GM19452 (cell line): ENCODE measurements at regions not wholly inside any gene's neighbourhood (a gene's known extent, or its start where the extent isn't known, plus 50 kb on each side); places are given as distances from the start of the nearest gene placed in this dataset.
"Not testable (repeated sequence)": the region's sequence is repeated elsewhere in the genome, so short reads cannot be mapped to it uniquely, and the experiment has no call there.

Experiments used
- ATAC-seq: cut with Tn5 transposase; IDR thresholded peaks from one replicate; pipeline ENCODE4 v1.9.1; 2021; ENCODE audit not compliant: unreplicated experiment

GRCh38 chr4:81375745-81376144, 96.0 kb downstream of the RASGEF1B start:
- ATAC-seq: no peak

GRCh38 chr4:81369886-81370285, 101.8 kb downstream of the RASGEF1B start:
- ATAC-seq: no peak

- ATAC-seq: no peak
Observed at GRCh38 chr4:81366779-81367178, 104.9 kb downstream of the RASGEF1B start.

- ATAC-seq: no peak
Observed at GRCh38 chr4:81360737-81361136, 111.0 kb downstream of the RASGEF1B start.

- no peak for ATAC-seq
Observed at GRCh38 chr4:81359207-81359606, 112.5 kb downstream of the RASGEF1B start.

GRCh38 chr4:81358154-81358553, 113.6 kb downstream of the RASGEF1B start:
- no peak for ATAC-seq

GRCh38 chr4:81356621-81357020, 115.1 kb downstream of the RASGEF1B start:
- ATAC-seq: no peak

GRCh38 chr4:81355136-81355535, 116.6 kb downstream of the RASGEF1B start:
- ATAC-seq: no peak

- ATAC-seq: no peak
Observed at GRCh38 chr4:81353861-81354260, 117.8 kb downstream of the RASGEF1B start.

GRCh38 chr4:81352446-81352835, 119.3 kb downstream of the RASGEF1B start:
- no peak for ATAC-seq

GRCh38 chr4:81351654-81352445, 119.9 kb downstream of the RASGEF1B start:
- ATAC-seq: peak; percentile 85

- ATAC-seq: no peak
Observed at GRCh38 chr4:81350040-81350439, 121.7 kb downstream of the RASGEF1B start.

GRCh38 chr4:81348778-81349094, 123.0 kb downstream of the RASGEF1B start:
- ATAC-seq: no peak

GRCh38 chr4:81348086-81348777, 123.5 kb downstream of the RASGEF1B start:
- no peak for ATAC-seq

- no peak for ATAC-seq
Observed at GRCh38 chr4:81346719-81347118, 125.0 kb downstream of the RASGEF1B start.

GRCh38 chr4:81343536-81343935, 128.2 kb downstream of the RASGEF1B start:
- ATAC-seq: no peak

- ATAC-seq: no peak
Observed at GRCh38 chr4:81343046-81343445, 128.0 kb upstream of the PRKG2 start.

GRCh38 chr4:81337211-81337610, 122.2 kb upstream of the PRKG2 start:
- ATAC-seq: no peak

GRCh38 chr4:81335122-81335912, 120.3 kb upstream of the PRKG2 start:
- ATAC-seq: no peak

- ATAC-seq: no peak
Observed at GRCh38 chr4:81330018-81330417, 115.0 kb upstream of the PRKG2 start.

GRCh38 chr4:81326581-81326980, 111.6 kb upstream of the PRKG2 start:
- no peak for ATAC-seq

- ATAC-seq: not testable (repeated sequence)
Observed at GRCh38 chr4:81324594-81324993, 109.6 kb upstream of the PRKG2 start.
